DMS153 (cell line): ENCODE measurements at regions not wholly inside any gene's neighbourhood (a gene's known extent, or its start where the extent isn't known, plus 50 kb on each side); places are given as distances from the start of the nearest gene placed in this dataset.
"Not testable (repeated sequence)": the region's sequence is repeated elsewhere in the genome, so short reads cannot be mapped to it uniquely, and the experiment has no call there.

Source experiments
- DNase-seq: peaks from one replicate; lab custom pipeline; 2025; lab: John Stamatoyannopoulos, UW

GRCh38 chr5:63211448-63212132 lies 633.0 kb downstream of the LRRC70 start:
- DNase-seq = no peak

GRCh38 chr5:63205976-63206375 lies 627.4 kb downstream of the LRRC70 start:
- no peak for DNase-seq

DNA sequence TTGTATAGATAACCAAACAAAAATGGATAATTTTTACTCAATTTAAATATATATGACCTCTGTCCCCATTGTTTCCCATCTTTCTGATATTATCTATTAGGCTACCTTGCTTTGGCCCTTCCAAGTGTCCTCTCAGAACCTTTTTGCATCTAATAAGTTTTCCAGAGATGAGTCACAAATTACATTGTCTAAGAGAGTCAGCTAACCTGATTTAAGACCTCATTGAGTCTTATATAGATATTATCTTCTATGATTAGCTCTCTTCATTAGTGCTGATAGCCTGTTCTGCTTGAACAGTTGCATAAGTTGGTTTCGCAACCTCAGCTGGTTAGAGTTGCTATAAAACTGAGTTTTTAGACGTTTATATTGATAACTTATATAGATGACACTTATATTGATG lies 623.1 kb downstream of the LRRC70 start:
- DNase-seq = no peak

DNA sequence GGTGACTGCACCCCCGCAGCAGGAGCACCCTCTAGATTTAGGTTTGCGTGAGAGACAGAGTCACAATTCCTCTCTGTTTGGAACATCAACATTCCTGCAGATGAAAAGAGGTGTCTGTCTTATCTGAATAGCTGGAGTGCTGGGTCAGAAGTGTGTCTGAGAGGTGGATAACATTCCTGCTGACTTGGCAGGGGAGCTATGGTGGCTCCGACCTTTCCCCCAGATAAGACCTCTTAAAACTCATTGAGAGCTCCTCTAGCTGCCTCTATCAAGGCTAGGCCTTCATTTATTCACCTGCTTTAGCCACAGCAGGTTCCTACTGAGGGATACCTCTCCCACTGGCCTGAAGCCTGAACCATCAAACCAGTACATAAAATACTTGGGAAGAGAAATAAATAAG lies 615.5 kb downstream of the LRRC70 start:
- no peak for DNase-seq

GRCh38 chr5:63180190-63180589 lies 601.6 kb downstream of the LRRC70 start:
- not testable (repeated sequence) for DNase-seq

- no peak for DNase-seq
Observed at GRCh38 chr5:63175850-63176249, 597.2 kb downstream of the LRRC70 start.

GRCh38 chr5:63170486-63170885 lies 591.9 kb downstream of the LRRC70 start:
- DNase-seq = no peak

DNA sequence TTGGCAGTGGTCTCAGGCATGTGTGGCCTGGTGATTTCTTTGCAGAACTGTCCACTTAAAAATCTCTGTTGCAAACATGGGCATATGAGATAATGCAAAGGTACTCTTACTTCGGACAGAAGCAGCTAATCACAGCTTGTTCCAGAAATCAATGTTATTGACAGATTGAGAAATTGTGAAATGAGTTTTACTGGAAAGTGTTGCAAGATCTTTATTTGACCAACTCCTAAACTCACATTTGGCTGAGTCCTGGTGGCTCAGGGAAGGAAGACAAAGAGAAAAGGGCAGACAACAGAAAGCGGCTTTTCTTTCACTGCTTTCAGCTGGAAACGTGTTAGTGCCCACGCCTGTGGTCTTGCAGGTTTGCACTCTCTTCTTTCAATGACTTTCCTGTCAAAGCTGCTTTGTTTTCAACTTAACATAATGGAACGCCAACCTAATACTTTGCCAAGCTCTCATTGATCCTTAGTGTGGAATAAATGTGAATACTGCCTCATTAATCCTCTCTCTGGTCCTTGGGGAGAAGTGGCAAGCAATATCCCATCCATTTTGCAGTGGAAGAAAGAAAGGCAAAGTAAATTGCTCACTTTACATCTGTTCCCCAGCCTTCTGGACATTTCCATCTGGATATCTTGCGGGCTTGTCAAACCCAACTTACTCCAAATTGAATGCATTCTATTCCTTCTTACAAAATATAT lies 586.4 kb downstream of the LRRC70 start:
- DNase-seq = no peak

- DNase-seq = no peak
Observed at GRCh38 chr5:63164339-63164738, 585.7 kb downstream of the LRRC70 start.

DNA sequence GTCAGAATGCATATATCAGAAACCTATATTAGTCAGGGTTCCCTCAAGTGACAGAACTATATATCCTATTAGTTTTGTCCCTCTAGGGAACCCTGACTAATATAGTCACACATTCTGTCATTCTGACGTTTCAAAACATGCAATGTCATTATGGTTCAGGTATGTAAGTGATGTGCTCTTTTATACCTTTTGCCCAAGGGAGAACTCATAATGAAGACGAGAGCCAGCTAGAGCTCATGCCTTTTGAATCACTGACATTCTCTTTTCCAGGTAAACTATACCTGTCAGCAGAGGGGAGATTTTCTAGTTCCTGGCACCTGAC lies 576.7 kb downstream of the LRRC70 start:
- DNase-seq = no peak

DNA sequence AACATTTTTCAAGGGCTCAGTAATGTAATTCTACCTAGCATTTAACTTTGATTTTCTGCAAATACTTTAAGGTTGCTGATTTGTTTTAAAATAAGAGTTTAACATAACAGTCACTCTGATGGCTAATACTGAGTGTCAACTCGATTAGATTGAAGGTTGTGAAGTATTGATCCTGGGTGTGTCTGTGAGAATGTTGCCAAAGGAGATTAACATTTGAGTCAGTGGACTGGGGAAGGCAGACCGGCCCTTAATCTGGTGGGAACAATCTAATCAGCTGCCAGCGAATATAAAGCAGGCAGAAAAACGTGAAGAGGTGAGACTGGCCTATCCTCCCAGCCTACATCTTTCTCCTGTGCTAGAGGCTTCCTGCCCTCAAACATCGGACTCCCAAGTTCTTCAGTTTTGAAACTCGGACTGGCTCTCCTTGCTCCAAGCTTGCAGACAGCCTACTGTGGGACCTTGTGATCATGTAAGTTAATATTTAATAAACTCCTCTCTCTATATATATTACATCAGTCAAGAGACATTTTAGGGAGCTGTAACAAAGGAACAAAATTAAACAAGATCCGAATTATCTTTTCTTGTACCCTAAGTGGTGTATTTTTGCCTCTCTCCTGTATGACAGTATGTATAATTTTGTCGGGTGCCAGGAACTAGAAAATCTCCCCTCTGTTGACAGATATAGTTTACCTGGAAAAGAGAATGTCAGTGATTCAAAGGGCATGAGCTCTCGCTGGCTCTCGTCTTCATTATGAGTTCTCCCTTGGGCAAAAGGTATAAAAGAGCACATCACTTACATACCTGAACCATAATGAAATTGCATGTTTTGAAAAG lies 576.1 kb downstream of the LRRC70 start:
- no peak for DNase-seq

DNA sequence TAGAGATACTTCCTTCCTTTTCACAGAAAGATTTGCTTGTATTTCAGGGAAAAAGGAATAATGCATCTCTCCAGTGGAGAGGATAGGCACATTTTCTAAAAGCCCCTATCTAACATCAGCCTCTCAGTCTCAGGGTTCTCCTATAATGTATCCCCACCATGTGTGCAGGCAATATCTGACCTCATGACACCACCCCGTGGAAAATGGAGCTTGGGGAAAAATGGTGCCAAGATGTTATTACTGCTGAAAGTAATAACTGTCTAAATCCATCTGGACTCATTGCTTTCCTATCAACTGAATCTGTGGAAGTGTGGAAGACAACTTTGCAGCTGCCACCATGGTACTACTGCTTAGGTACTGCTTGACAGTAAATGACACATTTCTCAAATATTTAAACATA lies 574.3 kb downstream of the LRRC70 start:
- DNase-seq = no peak

DNA sequence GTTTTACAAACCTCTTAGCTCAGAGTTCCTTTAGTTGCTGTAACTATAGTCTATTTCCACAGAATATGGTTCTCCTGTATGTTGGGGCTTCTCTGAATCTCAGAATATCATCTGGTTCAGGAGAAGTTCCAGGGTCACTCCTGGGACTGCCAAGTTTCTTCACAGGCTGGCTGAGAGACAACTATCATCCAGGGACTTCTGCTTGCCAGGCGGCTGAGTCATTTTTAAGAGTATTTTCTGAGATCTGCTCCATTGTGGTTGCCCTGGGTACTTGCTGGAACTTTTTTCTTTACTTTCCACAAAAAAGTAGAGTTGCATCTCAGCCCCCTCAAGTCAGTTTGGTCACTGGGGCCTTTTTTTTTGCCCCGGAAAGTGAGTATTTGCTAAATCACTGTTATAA lies 566.5 kb downstream of the LRRC70 start:
- no peak for DNase-seq

DNA sequence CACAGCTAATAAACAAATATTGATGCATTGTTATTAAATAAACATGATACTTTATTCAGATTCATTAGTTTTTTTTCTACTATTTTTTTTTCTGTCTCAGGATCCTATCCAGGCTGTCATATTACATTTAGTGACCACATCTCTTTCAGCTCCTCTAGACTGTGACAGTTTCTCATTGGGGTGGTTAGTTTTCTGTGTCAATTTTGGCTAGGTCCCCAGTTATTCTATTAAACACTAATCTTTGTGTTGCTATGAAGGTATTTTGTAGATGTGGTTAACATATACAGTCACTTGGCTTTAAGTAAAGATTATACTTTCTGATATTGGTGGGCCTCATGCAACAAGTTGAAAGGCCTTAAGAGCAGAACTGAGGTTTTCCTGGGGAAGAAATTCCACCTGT lies 563.0 kb downstream of the LRRC70 start:
- DNase-seq = no peak

- DNase-seq = no peak
Observed at GRCh38 chr5:63135291-63135690, 556.7 kb downstream of the LRRC70 start.

DNA sequence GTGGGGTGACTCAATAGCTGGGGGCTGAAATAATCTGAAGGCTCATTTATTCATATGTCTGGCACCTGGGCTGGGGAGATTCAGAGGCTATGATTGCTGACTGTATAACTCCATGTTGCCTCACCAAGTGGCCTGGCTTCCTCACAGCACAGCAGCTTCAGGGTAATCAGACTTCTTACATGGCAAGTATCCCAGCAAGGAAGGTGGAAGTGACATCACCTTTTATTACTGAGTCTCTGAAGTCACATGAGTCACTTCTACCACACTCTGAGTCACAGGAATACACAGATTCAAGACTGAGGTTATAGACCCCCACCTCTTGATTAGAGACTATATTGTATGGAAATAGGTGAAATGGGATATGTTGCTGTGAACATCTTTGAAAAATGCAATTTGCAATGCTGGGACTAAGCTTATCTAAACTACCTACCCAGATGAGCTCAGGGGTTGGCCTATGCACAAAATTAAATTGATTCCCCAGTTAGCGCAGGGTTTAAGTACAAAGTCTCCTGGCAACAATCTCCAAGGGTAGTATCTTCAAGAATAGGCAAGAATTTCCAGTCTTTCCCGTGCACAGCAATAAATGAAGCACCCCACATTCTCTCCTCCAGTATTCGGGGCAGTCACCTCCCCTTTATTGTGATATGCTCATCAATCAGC lies 553.1 kb downstream of the LRRC70 start:
- DNase-seq = no peak

DNA sequence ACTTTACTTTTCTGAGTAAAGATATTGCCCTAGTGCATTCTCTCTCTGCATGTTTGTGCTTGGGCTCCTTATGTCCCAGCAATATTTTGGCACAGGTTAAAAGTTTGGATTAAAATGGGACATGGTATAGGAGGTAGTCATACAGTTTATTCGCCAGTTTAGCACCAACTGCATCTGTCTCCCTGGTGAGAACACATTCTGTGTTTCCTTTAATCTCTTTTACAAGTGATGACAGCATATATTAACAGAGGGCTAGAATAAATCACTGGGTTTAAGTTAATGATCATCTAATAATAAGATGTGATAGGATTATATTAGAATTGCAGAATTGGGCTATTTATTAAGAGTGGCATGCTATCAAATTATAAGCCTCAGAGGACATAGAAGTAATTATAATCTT lies 550.1 kb downstream of the LRRC70 start:
- DNase-seq = no peak

- DNase-seq = no peak
Observed at GRCh38 chr5:63128018-63128417, 549.4 kb downstream of the LRRC70 start.

- DNase-seq = no peak
Observed at GRCh38 chr5:63127054-63127453, 548.4 kb downstream of the LRRC70 start.

GRCh38 chr5:63125862-63126261 lies 547.2 kb downstream of the LRRC70 start:
- DNase-seq = no peak

GRCh38 chr5:63125392-63125791 lies 546.8 kb downstream of the LRRC70 start:
- DNase-seq = no peak

GRCh38 chr5:63124266-63124665 lies 545.6 kb downstream of the LRRC70 start:
- no peak for DNase-seq

DNA sequence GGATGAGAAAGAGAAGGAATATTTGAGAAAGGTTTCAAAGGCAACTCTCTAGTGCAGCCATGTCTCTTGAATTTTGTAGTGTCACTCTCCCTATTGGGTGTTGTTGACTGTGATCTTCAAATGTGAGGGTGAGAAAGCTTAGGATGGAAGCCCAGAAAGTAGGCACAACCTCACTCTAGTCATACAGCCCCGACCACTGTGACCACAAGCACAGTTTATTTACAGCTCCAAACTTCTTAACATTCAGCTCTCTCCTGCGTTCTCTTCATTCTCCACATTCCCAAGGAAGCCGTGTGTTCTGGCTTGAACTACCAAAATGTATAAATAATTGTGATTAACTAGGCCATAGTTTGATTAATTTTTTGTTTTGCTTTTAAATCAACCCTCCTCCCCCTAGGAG lies 542.9 kb downstream of the LRRC70 start:
- no peak for DNase-seq
